GM19452 (cell line): ENCODE measurements at regions not wholly inside any gene's neighbourhood (a gene's known extent, or its start where the extent isn't known, plus 50 kb on each side); places are given as distances from the start of the nearest gene placed in this dataset.

Source experiments
- ATAC-seq: cut with Tn5 transposase; IDR thresholded peaks from one replicate; pipeline ENCODE4 v1.9.1; 2021; ENCODE audit not compliant: unreplicated experiment

- no peak for ATAC-seq
These were observed 874.2 kb downstream of the TFAP2A start for GRCh38 chr6:9540534-9541126.

- no peak for ATAC-seq
These were observed 874.7 kb downstream of the TFAP2A start for GRCh38 chr6:9540126-9540525.

GRCh38 chr6:9539231-9539755, 875.6 kb downstream of the TFAP2A start:
- no peak for ATAC-seq

GRCh38 chr6:9537381-9537780, 877.5 kb downstream of the TFAP2A start:
- ATAC-seq = no peak

- no peak for ATAC-seq
These were observed 879.8 kb downstream of the TFAP2A start for GRCh38 chr6:9535106-9535505.

GRCh38 chr6:9532621-9533557, 882.0 kb downstream of the TFAP2A start:
- ATAC-seq = no peak

GRCh38 chr6:9527679-9528286, 887.1 kb downstream of the TFAP2A start:
- no peak for ATAC-seq

- no peak for ATAC-seq
These were observed 891.4 kb downstream of the TFAP2A start for GRCh38 chr6:9523462-9523861.

- ATAC-seq = no peak
These were observed 892.8 kb downstream of the TFAP2A start for GRCh38 chr6:9522101-9522500.

GRCh38 chr6:9521152-9521530, 893.7 kb downstream of the TFAP2A start:
- no peak for ATAC-seq

GRCh38 chr6:9520417-9521151, 894.3 kb downstream of the TFAP2A start:
- no peak for ATAC-seq

GRCh38 chr6:9518431-9518830, 896.4 kb downstream of the TFAP2A start:
- ATAC-seq = no peak

GRCh38 chr6:9517806-9518205, 897.1 kb downstream of the TFAP2A start:
- no peak for ATAC-seq

- no peak for ATAC-seq
These were observed 899.0 kb downstream of the TFAP2A start for GRCh38 chr6:9515633-9516606.

GRCh38 chr6:9514146-9514545, 900.7 kb downstream of the TFAP2A start:
- ATAC-seq = no peak

- ATAC-seq = no peak
These were observed 903.7 kb downstream of the TFAP2A start for GRCh38 chr6:9511157-9511556.

- ATAC-seq = no peak
These were observed 907.6 kb downstream of the TFAP2A start for GRCh38 chr6:9507136-9507895.

GRCh38 chr6:9504191-9504590, 910.7 kb downstream of the TFAP2A start:
- no peak for ATAC-seq

- no peak for ATAC-seq
These were observed 911.6 kb downstream of the TFAP2A start for GRCh38 chr6:9503111-9503761.
